ENCODE measurements at regions not wholly inside any gene's neighbourhood (a gene's known extent, or its start where the extent isn't known, plus 50 kb on each side); places are given as distances from the start of the nearest gene placed in this dataset.
"Not testable (repeated sequence)": the region's sequence is repeated elsewhere in the genome, so short reads cannot be mapped to it uniquely, and the experiment has no call there.

DNA sequence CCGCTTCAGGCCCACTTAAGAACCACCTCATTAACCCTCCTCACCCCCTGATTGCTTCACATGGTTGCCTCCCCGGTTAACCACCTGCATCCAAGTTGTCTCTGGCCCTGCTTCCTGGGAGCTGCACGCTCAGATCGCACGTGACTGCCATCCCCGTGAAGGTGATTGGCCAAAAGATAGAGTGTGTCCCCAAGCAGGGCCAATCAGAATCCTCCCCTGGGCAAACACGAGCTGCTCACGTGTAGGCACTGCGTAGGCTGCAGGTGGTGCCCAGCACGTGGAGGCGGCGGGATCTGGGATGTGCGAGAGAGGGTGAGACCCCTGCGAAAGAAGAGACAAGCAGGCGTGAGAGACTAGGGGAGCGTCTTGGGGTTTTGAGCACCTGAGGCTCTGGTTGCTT lies 111.8 kb upstream of the CRHR1 start:
- Mint-ChIP-seq H3K4me1 (no peaks in the 10 kb centered on the region), H3K4me3 (no peak overlapping the region), H3K27me3 (ENCODE audit: insufficient read depth) (peaks cover 12% of the 10 kb centered on the region), H3K36me3 (ENCODE audit: low read depth) (no peaks in the 10 kb centered on the region), H3K27ac (no peak overlapping the region), H3K9me3 (no peaks in the 10 kb centered on the region)
- H3K36me3 ChIP-seq (ENCODE audit: control insufficient read depth, insufficient read depth, low read length): no peaks in the 10 kb centered on the region
- H3K9ac ChIP-seq (ENCODE audit: extremely low read depth, low read length, poor library complexity, severe bottlenecking): no peak overlapping the region
- WGBS, 2 experiments (ENCODE audit: insufficient coverage in 1 of 2, insufficient read length in 1 of 2): 80% methylated on average over 10 to 16 of the region's 16 CpGs
- TF ChIP-seq, protein P1, sequence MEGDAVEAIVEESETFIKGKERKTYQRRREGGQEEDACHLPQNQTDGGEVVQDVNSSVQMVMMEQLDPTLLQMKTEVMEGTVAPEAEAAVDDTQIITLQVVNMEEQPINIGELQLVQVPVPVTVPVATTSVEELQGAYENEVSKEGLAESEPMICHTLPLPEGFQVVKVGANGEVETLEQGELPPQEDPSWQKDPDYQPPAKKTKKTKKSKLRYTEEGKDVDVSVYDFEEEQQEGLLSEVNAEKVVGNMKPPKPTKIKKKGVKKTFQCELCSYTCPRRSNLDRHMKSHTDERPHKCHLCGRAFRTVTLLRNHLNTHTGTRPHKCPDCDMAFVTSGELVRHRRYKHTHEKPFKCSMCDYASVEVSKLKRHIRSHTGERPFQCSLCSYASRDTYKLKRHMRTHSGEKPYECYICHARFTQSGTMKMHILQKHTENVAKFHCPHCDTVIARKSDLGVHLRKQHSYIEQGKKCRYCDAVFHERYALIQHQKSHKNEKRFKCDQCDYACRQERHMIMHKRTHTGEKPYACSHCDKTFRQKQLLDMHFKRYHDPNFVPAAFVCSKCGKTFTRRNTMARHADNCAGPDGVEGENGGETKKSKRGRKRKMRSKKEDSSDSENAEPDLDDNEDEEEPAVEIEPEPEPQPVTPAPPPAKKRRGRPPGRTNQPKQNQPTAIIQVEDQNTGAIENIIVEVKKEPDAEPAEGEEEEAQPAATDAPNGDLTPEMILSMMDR (conservative IDR thresholded peaks at IDR 0.05): no peak
- H3K4me3 ChIP-seq (ENCODE audit: low read length): no peak overlapping the region
- H3K27ac ChIP-seq (ENCODE audit: low read depth, low read length): no peak overlapping the region
- no peaks in the 10 kb centered on the region for H3K27me3 ChIP-seq (ENCODE audit: control insufficient read depth, insufficient read depth, low read length, poor library complexity, severe bottlenecking)
- H3K4me1 ChIP-seq (ENCODE audit: control insufficient read depth, insufficient read depth, low read length): no peaks in the 10 kb centered on the region
- H3K9me3 ChIP-seq (ENCODE audit: control insufficient read depth, low read length): no peaks in the 10 kb centered on the region
- DNase-seq: peak; percentile 61

DNA sequence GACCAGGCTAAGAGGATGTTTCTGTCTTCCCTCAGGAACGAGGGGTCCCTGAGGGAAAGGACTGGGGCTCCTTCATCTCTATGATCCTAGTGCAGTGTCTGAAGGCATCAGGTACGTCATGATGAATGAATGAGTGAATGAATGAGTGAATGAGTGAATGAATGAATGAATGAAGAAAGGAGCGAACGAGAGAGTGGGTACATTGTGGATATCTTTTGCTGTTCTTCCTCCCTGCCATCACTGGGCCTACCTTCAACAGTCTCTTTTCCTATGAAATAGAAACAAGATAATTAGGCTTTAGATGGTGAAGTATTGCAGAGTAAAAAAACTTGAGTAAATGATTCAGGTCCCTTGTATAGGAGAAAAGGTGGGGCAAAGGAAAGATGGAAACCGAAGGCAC lies 111.3 kb upstream of the CRHR1 start:
- H3K4me1 Mint-ChIP-seq: no peaks in the 10 kb centered on the region
- no peaks in the 10 kb centered on the region for H3K36me3 Mint-ChIP-seq (ENCODE audit: low read depth)
- peaks cover 12% of the 10 kb centered on the region for H3K27me3 Mint-ChIP-seq (ENCODE audit: insufficient read depth)
- no peak overlapping the region for H3K9ac ChIP-seq (ENCODE audit: extremely low read depth, low read length, poor library complexity, severe bottlenecking)
- TF ChIP-seq, protein P1 (conservative IDR thresholded peaks at IDR 0.05): no peak
- no peaks in the 10 kb centered on the region for H3K27me3 ChIP-seq (ENCODE audit: control insufficient read depth, insufficient read depth, low read length, poor library complexity, severe bottlenecking)
- no peaks in the 10 kb centered on the region for H3K4me1 ChIP-seq (ENCODE audit: control insufficient read depth, insufficient read depth, low read length)
- no peaks in the 10 kb centered on the region for H3K36me3 ChIP-seq (ENCODE audit: control insufficient read depth, insufficient read depth, low read length)
- no peak overlapping the region for H3K27ac Mint-ChIP-seq
- H3K9me3 ChIP-seq (ENCODE audit: control insufficient read depth, low read length): no peaks in the 10 kb centered on the region
- H3K9me3 Mint-ChIP-seq: no peaks in the 10 kb centered on the region
- 81 to 89% methylated on average over 4 to 5 of the region's 5 CpGs for WGBS, 2 experiments (ENCODE audit: insufficient coverage in 1 of 2, insufficient read length in 1 of 2)
- H3K4me3 Mint-ChIP-seq: no peak overlapping the region
- H3K4me3 ChIP-seq (ENCODE audit: low read length): no peak overlapping the region
- DNase-seq: no peak
- H3K27ac ChIP-seq (ENCODE audit: low read depth, low read length): no peak overlapping the region

DNA sequence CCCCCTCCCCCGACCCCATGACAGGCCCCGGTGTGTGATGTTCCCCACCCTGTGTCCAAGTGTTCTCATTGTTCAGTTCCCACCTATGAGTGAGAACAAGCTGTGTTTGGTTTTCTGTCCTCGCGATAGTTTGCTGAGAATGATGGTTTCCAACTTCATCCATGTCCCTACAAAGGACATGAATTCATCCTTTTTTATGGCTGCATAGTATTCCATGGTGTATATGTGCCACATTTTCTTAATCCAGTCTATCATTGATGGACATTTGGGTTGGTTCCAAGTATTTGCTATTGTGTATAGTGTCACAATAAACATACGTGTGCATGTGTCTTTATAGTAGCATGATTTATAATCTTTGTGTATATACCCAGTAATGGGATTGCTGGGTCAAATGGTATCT lies 110.4 kb upstream of the CRHR1 start:
- 92% methylated on average over 3 of the region's 5 CpGs; no CpG with 5 or more reads in 1 of the 2 experiments for WGBS, 2 experiments (ENCODE audit: insufficient coverage in 1 of 2, insufficient read length in 1 of 2)
- H3K27ac ChIP-seq (ENCODE audit: low read depth, low read length); H3K4me3 ChIP-seq (ENCODE audit: low read length); H3K36me3 ChIP-seq (ENCODE audit: control insufficient read depth, insufficient read depth, low read length); H3K36me3 Mint-ChIP-seq (ENCODE audit: low read depth); H3K27me3 ChIP-seq (ENCODE audit: control insufficient read depth, insufficient read depth, low read length, poor library complexity, severe bottlenecking); H3K4me3 Mint-ChIP-seq; H3K9ac ChIP-seq (ENCODE audit: extremely low read depth, low read length, poor library complexity, severe bottlenecking); H3K4me1 ChIP-seq (ENCODE audit: control insufficient read depth, insufficient read depth, low read length); DNase-seq; H3K27ac Mint-ChIP-seq; H3K9me3 ChIP-seq (ENCODE audit: control insufficient read depth, low read length); H3K9me3 Mint-ChIP-seq; H3K4me1 Mint-ChIP-seq: not testable (repeated sequence)
- peaks cover 15% of the 10 kb centered on the region for H3K27me3 Mint-ChIP-seq (ENCODE audit: insufficient read depth)

DNA sequence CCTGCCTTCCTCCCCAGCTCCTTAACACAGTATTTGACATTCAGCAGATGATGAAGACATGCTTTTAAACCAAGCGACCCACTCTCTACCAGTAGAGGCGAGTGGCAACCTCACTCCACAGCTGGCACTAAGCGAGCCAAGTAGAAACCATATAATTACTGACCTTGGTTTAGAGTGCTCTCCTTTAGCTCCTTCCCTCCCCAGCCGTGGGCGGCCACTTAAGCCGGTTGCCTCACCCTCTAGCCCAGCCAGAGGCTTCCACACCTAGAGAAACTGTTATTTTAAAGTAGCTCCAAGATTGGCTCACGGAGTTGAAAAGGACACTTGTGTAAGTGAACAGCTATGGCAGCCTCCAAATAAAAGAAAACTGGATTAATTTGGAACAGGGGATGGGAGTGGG lies 109.1 kb upstream of the CRHR1 start:
- no peak overlapping the region for H3K4me3 ChIP-seq (ENCODE audit: low read length)
- no peak overlapping the region for H3K9ac ChIP-seq (ENCODE audit: extremely low read depth, low read length, poor library complexity, severe bottlenecking)
- Mint-ChIP-seq H3K4me1 (no peaks in the 10 kb centered on the region), H3K4me3 (no peak overlapping the region), H3K27me3 (ENCODE audit: insufficient read depth) (peaks cover 15% of the 10 kb centered on the region), H3K36me3 (ENCODE audit: low read depth) (no peaks in the 10 kb centered on the region), H3K9me3 (no peaks in the 10 kb centered on the region), H3K27ac (no peak overlapping the region)
- H3K4me1 ChIP-seq (ENCODE audit: control insufficient read depth, insufficient read depth, low read length): no peaks in the 10 kb centered on the region
- no peaks in the 10 kb centered on the region for H3K9me3 ChIP-seq (ENCODE audit: control insufficient read depth, low read length)
- no peak overlapping the region for H3K27ac ChIP-seq (ENCODE audit: low read depth, low read length)
- DNase-seq: no peak
- 81 to 84% methylated on average over 3 to 7 of the region's 7 CpGs for WGBS, 2 experiments (ENCODE audit: insufficient coverage in 1 of 2, insufficient read length in 1 of 2)
- H3K36me3 ChIP-seq (ENCODE audit: control insufficient read depth, insufficient read depth, low read length): no peaks in the 10 kb centered on the region
- TF ChIP-seq, protein P1 (conservative IDR thresholded peaks at IDR 0.05): no peak
- H3K27me3 ChIP-seq (ENCODE audit: control insufficient read depth, insufficient read depth, low read length, poor library complexity, severe bottlenecking): no peaks in the 10 kb centered on the region
